Astrocyte (in vitro differentiated cells and primary cell): ENCODE measurements at regions not wholly inside any gene's neighbourhood (a gene's known extent, or its start where the extent isn't known, plus 50 kb on each side); places are given as distances from the start of the nearest gene placed in this dataset.
"Not testable (repeated sequence)": the region's sequence is repeated elsewhere in the genome, so short reads cannot be mapped to it uniquely, and the experiment has no call there.

Source experiments
- DNase-seq: peaks from one replicate; pipeline ENCODE4 v3.0.0-alpha.2; 2010; ENCODE audit warnings: low read depth
- FAIRE-seq: peaks from 2 replicates; lab custom pipeline; 2011; peaks lifted over from hg19 to GRCh38; lab: Jason Lieb, UNC
- H2AFZ ChIP-seq: 2 replicates; pipeline ENCODE4 v1.6.0; 2012; ENCODE audit warnings: low read depth, low read length, inconsistent platforms
- H3K27ac ChIP-seq: 2 replicates; pipeline ENCODE4 v1.5.1; 2011; ENCODE audit warnings: low read depth, low read length, inconsistent platforms
- H3K27me3 ChIP-seq: 2 replicates; pipeline ENCODE4 v1.6.0; 2011; ENCODE audit warnings: low read length, inconsistent platforms; ENCODE audit not compliant: insufficient read depth
- H3K36me3 ChIP-seq: 2 replicates; pipeline ENCODE4 v1.5.1; 2011; ENCODE audit warnings: low read length, inconsistent platforms; ENCODE audit not compliant: insufficient read depth
- H3K4me1 ChIP-seq: 2 replicates; pipeline ENCODE4 v1.5.1; 2011; ENCODE audit warnings: low read length, inconsistent platforms; ENCODE audit not compliant: insufficient read depth
- H3K4me2 ChIP-seq: 2 replicates; pipeline ENCODE4 v1.6.0; 2012; ENCODE audit warnings: low read length, inconsistent platforms
- H3K4me3 ChIP-seq: 2 replicates; pipeline ENCODE4 v1.5.1; 2011; ENCODE audit warnings: low read depth, mild to moderate bottlenecking, low read length, inconsistent platforms; ENCODE audit not compliant: insufficient read depth
- H3K79me2 ChIP-seq: 2 replicates; pipeline ENCODE4 v1.6.0; 2012; ENCODE audit warnings: mild to moderate bottlenecking, low read length, inconsistent platforms; ENCODE audit not compliant: insufficient read depth
- H3K9ac ChIP-seq: 2 replicates; pipeline ENCODE4 v1.6.0; 2012; ENCODE audit warnings: mild to moderate bottlenecking, low read length, inconsistent platforms
- H3K9me3 ChIP-seq: 2 replicates; pipeline ENCODE4 v1.5.1; 2012; ENCODE audit warnings: low read depth, mild to moderate bottlenecking, low read length, inconsistent platforms; ENCODE audit not compliant: insufficient read depth
- H4K20me1 ChIP-seq: 2 replicates; pipeline ENCODE4 v1.6.0; 2012; ENCODE audit warnings: low read length, inconsistent platforms; ENCODE audit not compliant: insufficient read depth
- H3K27ac Mint-ChIP-seq: one replicate; pipeline ENCODE4 v1.8.0; 2021; ENCODE audit warnings: mild to moderate bottlenecking, mixed read lengths; ENCODE audit not compliant: unreplicated experiment
- H3K27me3 Mint-ChIP-seq: one replicate; pipeline ENCODE4 v1.8.0; 2021; ENCODE audit warnings: low read depth, mixed read lengths; ENCODE audit not compliant: unreplicated experiment
- H3K36me3 Mint-ChIP-seq: one replicate; pipeline ENCODE4 v1.8.0; 2021; ENCODE audit warnings: low read depth, mixed read lengths; ENCODE audit not compliant: unreplicated experiment
- H3K4me1 Mint-ChIP-seq: one replicate; pipeline ENCODE4 v1.8.0; 2021; ENCODE audit warnings: low read depth, mixed read lengths; ENCODE audit not compliant: unreplicated experiment
- H3K4me3 Mint-ChIP-seq: one replicate; pipeline ENCODE4 v1.8.0; 2021; ENCODE audit warnings: mild to moderate bottlenecking, moderate library complexity, mixed read lengths; ENCODE audit not compliant: unreplicated experiment
- H3K9me3 Mint-ChIP-seq: one replicate; pipeline ENCODE4 v1.8.0; 2021; ENCODE audit warnings: mild to moderate bottlenecking, mixed read lengths; ENCODE audit not compliant: unreplicated experiment

DNA sequence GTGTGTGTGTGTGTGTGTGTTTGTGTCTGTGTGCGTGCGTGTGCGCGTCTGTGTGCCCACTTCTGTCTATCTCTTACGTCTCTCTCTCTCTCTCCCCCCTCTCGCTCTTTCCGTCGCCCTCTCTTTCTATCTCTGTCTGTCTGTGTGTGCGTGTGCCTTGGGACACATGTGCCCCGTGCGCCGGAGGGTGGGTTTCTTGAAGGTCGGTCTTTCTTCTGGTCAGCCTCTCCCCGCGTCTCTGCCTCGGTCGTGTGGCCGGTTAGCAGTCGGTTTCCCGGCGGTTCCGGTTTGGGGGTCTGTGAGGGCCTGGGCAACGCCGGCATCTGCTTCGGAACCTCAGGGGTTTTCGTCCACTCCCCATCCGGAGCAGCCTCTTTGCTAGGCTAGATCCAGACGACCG, 1423.6 kb upstream of the PCDH10 start:
- H3K4me3 ChIP-seq, H3K27me3 ChIP-seq, H3K4me1 Mint-ChIP-seq, H2AFZ ChIP-seq, FAIRE-seq, H3K4me2 ChIP-seq, H3K36me3 ChIP-seq, H3K4me1 ChIP-seq, H3K27ac ChIP-seq, H3K9me3 Mint-ChIP-seq, H3K9me3 ChIP-seq, H4K20me1 ChIP-seq, H3K4me3 Mint-ChIP-seq, H3K27ac Mint-ChIP-seq, DNase-seq, H3K36me3 Mint-ChIP-seq, H3K9ac ChIP-seq, H3K79me2 ChIP-seq, H3K27me3 Mint-ChIP-seq: not testable (repeated sequence)

GRCh38 chr4:131726940-131727339, 1422.2 kb upstream of the PCDH10 start:
- H3K9me3 ChIP-seq, FAIRE-seq, H3K27me3 ChIP-seq, H3K4me3 Mint-ChIP-seq, H3K27me3 Mint-ChIP-seq, H3K27ac ChIP-seq, H3K36me3 ChIP-seq, H3K4me1 Mint-ChIP-seq, H3K79me2 ChIP-seq, H3K36me3 Mint-ChIP-seq, H3K4me3 ChIP-seq, H3K4me2 ChIP-seq, H3K9me3 Mint-ChIP-seq, H4K20me1 ChIP-seq, H3K27ac Mint-ChIP-seq, H3K4me1 ChIP-seq, H2AFZ ChIP-seq, H3K9ac ChIP-seq, DNase-seq: not testable (repeated sequence)

DNA sequence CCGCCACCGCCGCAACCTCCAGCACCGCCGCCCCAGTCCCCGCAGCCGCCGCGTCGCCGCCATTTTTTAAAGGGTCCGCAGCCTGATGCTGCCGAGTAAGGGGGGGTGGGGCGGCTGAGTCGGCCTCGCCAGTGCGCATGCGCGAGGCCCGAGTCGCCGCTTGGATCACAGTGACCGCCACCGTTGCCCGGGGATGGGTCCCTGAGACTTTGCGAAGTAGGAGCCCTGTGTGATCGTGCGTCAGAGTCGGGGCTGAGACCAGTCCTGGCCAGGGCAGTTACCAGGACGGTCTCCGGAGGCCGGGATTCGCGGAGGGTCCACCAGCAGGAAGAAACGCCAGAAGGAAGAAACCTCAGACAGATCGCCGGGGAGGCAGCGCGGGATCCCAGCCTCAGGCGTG, 1421.7 kb upstream of the PCDH10 start:
- H3K27ac ChIP-seq, H3K36me3 ChIP-seq, H3K9me3 Mint-ChIP-seq, H3K36me3 Mint-ChIP-seq, FAIRE-seq, H3K4me3 ChIP-seq, H4K20me1 ChIP-seq, H3K79me2 ChIP-seq, H3K9me3 ChIP-seq, H3K4me2 ChIP-seq, H3K27me3 ChIP-seq, H3K4me1 ChIP-seq, H2AFZ ChIP-seq, H3K27me3 Mint-ChIP-seq, H3K4me3 Mint-ChIP-seq, H3K27ac Mint-ChIP-seq, H3K9ac ChIP-seq, H3K4me1 Mint-ChIP-seq, DNase-seq: not testable (repeated sequence)

GRCh38 chr4:131729205-131729604, 1419.9 kb upstream of the PCDH10 start:
- H3K4me3 ChIP-seq, H3K9me3 ChIP-seq, H4K20me1 ChIP-seq, H3K27ac ChIP-seq, H3K27me3 ChIP-seq, FAIRE-seq, H3K79me2 ChIP-seq, H3K27me3 Mint-ChIP-seq, H3K27ac Mint-ChIP-seq, H3K4me2 ChIP-seq, H3K9ac ChIP-seq, H3K9me3 Mint-ChIP-seq, H2AFZ ChIP-seq, H3K4me1 Mint-ChIP-seq, H3K4me3 Mint-ChIP-seq, H3K36me3 ChIP-seq, H3K4me1 ChIP-seq, DNase-seq, H3K36me3 Mint-ChIP-seq: not testable (repeated sequence)

DNA sequence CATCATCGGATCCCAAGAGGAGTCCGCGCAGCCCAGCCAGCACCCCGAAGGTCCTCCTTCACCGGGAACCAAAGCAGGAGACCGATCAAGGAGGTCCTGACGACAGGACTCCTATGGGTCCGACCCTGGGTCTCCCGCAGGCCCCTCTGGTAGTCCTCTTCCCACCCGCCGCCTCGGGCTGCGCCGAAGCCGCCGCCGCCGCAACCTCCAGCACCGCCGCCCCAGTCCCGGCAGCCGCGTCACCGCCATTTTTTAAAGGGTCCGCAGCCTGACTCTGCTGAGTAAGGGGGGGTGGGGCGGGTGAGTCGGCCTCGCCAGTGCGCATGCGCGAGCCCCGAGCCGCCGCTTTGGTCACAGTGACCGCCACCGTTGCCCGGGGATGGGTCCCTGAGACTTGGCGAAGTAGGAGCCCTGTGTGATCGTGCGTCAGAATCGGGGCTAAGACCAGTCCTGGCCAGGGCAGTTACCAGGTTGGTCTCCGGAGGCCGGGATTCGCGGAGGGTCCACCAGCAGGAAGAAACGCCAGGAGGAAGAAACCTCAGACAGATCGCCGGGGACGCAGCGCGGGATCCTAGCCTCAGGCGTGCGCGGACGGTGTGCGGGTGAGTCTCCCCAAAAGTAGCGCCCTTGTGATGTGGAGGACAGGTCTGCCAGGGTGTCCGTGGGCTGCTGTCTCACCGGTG, 1419.2 kb upstream of the PCDH10 start:
- not testable (repeated sequence) for H3K27ac Mint-ChIP-seq, H3K79me2 ChIP-seq, H3K36me3 Mint-ChIP-seq, H4K20me1 ChIP-seq, H2AFZ ChIP-seq, DNase-seq, H3K4me2 ChIP-seq, H3K27ac ChIP-seq, H3K4me1 Mint-ChIP-seq, H3K4me3 Mint-ChIP-seq, H3K27me3 ChIP-seq, H3K36me3 ChIP-seq, H3K9me3 Mint-ChIP-seq, H3K4me3 ChIP-seq, H3K4me1 ChIP-seq, H3K9me3 ChIP-seq, FAIRE-seq, H3K9ac ChIP-seq, H3K27me3 Mint-ChIP-seq

GRCh38 chr4:131730574-131730973, 1418.5 kb upstream of the PCDH10 start:
- not testable (repeated sequence) for H3K4me1 Mint-ChIP-seq, H3K27me3 ChIP-seq, H3K27ac Mint-ChIP-seq, H3K27ac ChIP-seq, H3K79me2 ChIP-seq, H3K4me3 ChIP-seq, H3K36me3 ChIP-seq, H4K20me1 ChIP-seq, H3K4me3 Mint-ChIP-seq, H3K9me3 ChIP-seq, H3K36me3 Mint-ChIP-seq, H3K9ac ChIP-seq, H3K27me3 Mint-ChIP-seq, H3K9me3 Mint-ChIP-seq, DNase-seq, H3K4me1 ChIP-seq, FAIRE-seq, H3K4me2 ChIP-seq, H2AFZ ChIP-seq
